Neuronal stem cell (in vitro differentiated cells): ENCODE measurements at regions not wholly inside any gene's neighbourhood (a gene's known extent, or its start where the extent isn't known, plus 50 kb on each side); places are given as distances from the start of the nearest gene placed in this dataset.
A peak's percentile ranks its signal among the peaks of the same experiment; 100 is the strongest.

Experiments
- DNase-seq: peaks from one replicate; pipeline ENCODE4 v3.0.0-alpha.2; 2013; ENCODE audit warnings: low spot score
- H2AFZ ChIP-seq: one replicate; pipeline ENCODE4 v1.6.1; 2013; ENCODE audit warnings: mild to moderate bottlenecking, low read length, inconsistent platforms
- H2AK5ac ChIP-seq: 2 replicates; pipeline ENCODE4 v1.6.1; 2013; ENCODE audit warnings: low read depth, mild to moderate bottlenecking, inconsistent platforms, low read length, moderate library complexity, mixed read lengths
- H2BK120ac ChIP-seq: 2 replicates; pipeline ENCODE4 v1.6.1; 2013; ENCODE audit warnings: low read depth, mild to moderate bottlenecking, inconsistent platforms, low read length, moderate library complexity, mixed read lengths
- H2BK12ac ChIP-seq: one replicate; pipeline ENCODE4 v1.6.1; 2013; ENCODE audit warnings: low read length, inconsistent platforms
- H2BK15ac ChIP-seq: 2 replicates; pipeline ENCODE4 v1.6.1; 2013; ENCODE audit warnings: mild to moderate bottlenecking, low read length, inconsistent platforms, mixed read lengths
- H2BK5ac ChIP-seq: one replicate; pipeline ENCODE4 v1.6.1; 2013; ENCODE audit warnings: inconsistent platforms, mild to moderate bottlenecking, low read length, moderate library complexity
- H3K14ac ChIP-seq: one replicate; pipeline ENCODE4 v1.6.1; 2013; ENCODE audit warnings: low read length, inconsistent platforms
- H3K18ac ChIP-seq: 2 replicates; pipeline ENCODE4 v1.6.1; 2013; ENCODE audit warnings: low read length, inconsistent platforms
- H3K23ac ChIP-seq: 2 replicates; pipeline ENCODE4 v1.6.1; 2013; ENCODE audit warnings: low read depth, mild to moderate bottlenecking, mixed read lengths, low read length, inconsistent platforms; ENCODE audit not compliant: poor library complexity
- H3K27ac ChIP-seq: replicated peaks from 3 replicates; pipeline ENCODE4 v1.5.1; 2013; ENCODE audit warnings: low read length, inconsistent platforms
- H3K27me3 ChIP-seq, 3 experiments: 2 replicates each; pipeline ENCODE4 v1.6.1; 2013; ENCODE audit warnings: low read length in 3 of 3, mild to moderate bottlenecking in 2 of 3, inconsistent platforms in 1 of 3, low read depth in 1 of 3, mixed read lengths in 1 of 3, moderate library complexity in 1 of 3; ENCODE audit not compliant: control insufficient read depth in 3 of 3, insufficient read depth in 3 of 3
- H3K36me3 ChIP-seq, 2 donors: replicated peaks in 1 of 2; 2 replicates each; pipeline ENCODE4 v1.6.1; 2013; ENCODE audit warnings: low read length in 2 of 2; ENCODE audit not compliant: control insufficient read depth in 2 of 2, insufficient read depth in 2 of 2
- H3K4ac ChIP-seq: 2 replicates; pipeline ENCODE4 v1.6.1; 2013; ENCODE audit warnings: inconsistent platforms, mild to moderate bottlenecking, low read length, moderate library complexity
- H3K4me1 ChIP-seq, 2 donors: 1 replicate in 1 of 2; 2 replicates in 1 of 2; pipeline ENCODE4 v1.6.1; 2013; ENCODE audit warnings: low read length in 2 of 2, low read depth in 1 of 2; ENCODE audit not compliant: control insufficient read depth in 2 of 2, insufficient read depth in 1 of 2
- H3K4me2 ChIP-seq: one replicate; pipeline ENCODE4 v1.6.1; 2013; ENCODE audit warnings: mild to moderate bottlenecking, low read length, inconsistent platforms; ENCODE audit not compliant: insufficient read depth, poor library complexity, severe bottlenecking
- H3K4me3 ChIP-seq, 2 donors: 2 replicates each; pipeline ENCODE4 v1.5.1; 2013; ENCODE audit warnings: low read length in 2 of 2, mild to moderate bottlenecking in 2 of 2, inconsistent platforms in 1 of 2, moderate library complexity in 1 of 2
- H3K79me1 ChIP-seq: one replicate; pipeline ENCODE4 v1.6.1; 2013; ENCODE audit warnings: low read depth, mild to moderate bottlenecking, inconsistent platforms, low read length, moderate library complexity
- H3K9ac ChIP-seq: one replicate; pipeline ENCODE4 v1.6.1; 2013; ENCODE audit warnings: mild to moderate bottlenecking, low read depth, low read length, inconsistent platforms; ENCODE audit not compliant: poor library complexity
- H3K9me3 ChIP-seq, 2 donors: replicated peaks in 1 of 2; 2 replicates each; pipeline versions ENCODE3 to v1.6.1; 2013; ENCODE audit warnings: low read length in 2 of 2, mild to moderate bottlenecking in 2 of 2, inconsistent platforms in 1 of 2, low read depth in 1 of 2, mixed read lengths in 1 of 2, moderate library complexity in 1 of 2; ENCODE audit not compliant: control insufficient read depth in 2 of 2, insufficient read depth in 1 of 2
- H4K8ac ChIP-seq: one replicate; pipeline ENCODE4 v1.6.1; 2013; ENCODE audit warnings: low read depth, mild to moderate bottlenecking, inconsistent platforms, low read length, moderate library complexity
- H4K91ac ChIP-seq: one replicate; pipeline ENCODE4 v1.6.1; 2013; ENCODE audit warnings: low read length, low read depth, mild to moderate bottlenecking, inconsistent platforms; ENCODE audit not compliant: poor library complexity
- WGBS, 2 donors: extraction: QIAGEN DNeasy Blood & Tissue Kit; methylation state at CpG; one replicate each; pipeline ENCODE4 v1.1.7; 2013; ENCODE audit warnings: missing lambda C conversion rate in 2 of 2, mixed read lengths in 1 of 2; ENCODE audit not compliant: insufficient read length in 2 of 2, insufficient replicate concordance in 1 of 2; ENCODE audit errors: extremely low coverage in 2 of 2; 5-methylcytosine and 5-hydroxymethylcytosine counted together

GRCh38 chr15:69892351-69892750 lies 205.4 kb downstream of the TLE3 start:
- H2AFZ ChIP-seq: no peak overlapping the region
- H2BK15ac ChIP-seq: no peak overlapping the region
- H2BK5ac ChIP-seq: no peak overlapping the region
- no peaks in the 10 kb centered on the region for H3K79me1 ChIP-seq
- H2BK120ac ChIP-seq: no peak overlapping the region
- no CpG with 5 or more reads among the region's 4 CpGs for WGBS, 2 donors
- H3K4me3 ChIP-seq: no peak overlapping the region
- peaks cover 0 to 61% (median 0%) of the 10 kb centered on the region in 3 experiments for H3K27me3 ChIP-seq
- no peak for DNase-seq
- no peak overlapping the region for H3K23ac ChIP-seq
- H3K18ac ChIP-seq: no peak overlapping the region
- H2AK5ac ChIP-seq: no peak overlapping the region
- no peak overlapping the region for H4K91ac ChIP-seq
- H3K14ac ChIP-seq: no peak overlapping the region
- no peak overlapping the region for H3K9ac ChIP-seq
- no peak overlapping the region for H3K4ac ChIP-seq
- H3K4me2 ChIP-seq: no peak overlapping the region
- H3K9me3 ChIP-seq: peaks cover 0 to 3% of the 10 kb centered on the region in 2 donors
- no peak overlapping the region for H3K27ac ChIP-seq
- H3K4me1 ChIP-seq: peaks cover 0 to 14% of the 10 kb centered on the region in 2 donors
- H4K8ac ChIP-seq: no peak overlapping the region
- H2BK12ac ChIP-seq: no peak overlapping the region
- H3K36me3 ChIP-seq: no peaks in the 10 kb centered on the region

- Histone ChIP-seq H3K9me3 (peaks cover 0 to 3% of the 10 kb centered on the region in 2 donors), H2AK5ac (no peak overlapping the region), H2BK5ac (no peak overlapping the region), H2AFZ (no peak overlapping the region), H3K4me3 (no peak overlapping the region), H4K91ac (no peak overlapping the region), H3K18ac (no peak overlapping the region), H3K4me1 (peaks cover 0 to 14% of the 10 kb centered on the region in 2 donors), H4K8ac (no peak overlapping the region), H3K4ac (no peak overlapping the region), H2BK12ac (no peak overlapping the region), H3K27me3 (peaks cover 0 to 58% (median 0%) of the 10 kb centered on the region in 3 experiments), H3K4me2 (no peak overlapping the region), H3K9ac (no peak overlapping the region), H2BK15ac (no peak overlapping the region), H3K23ac (no peak overlapping the region), H3K14ac (no peak overlapping the region), H3K36me3 (no peaks in the 10 kb centered on the region), H3K79me1 (no peaks in the 10 kb centered on the region), H2BK120ac (no peak overlapping the region), H3K27ac (no peak overlapping the region)
- no peak for DNase-seq
- WGBS, 2 donors: no CpG with 5 or more reads among the region's 2 CpGs
These were observed 204.6 kb downstream of the TLE3 start for GRCh38 chr15:69893086-69893485.

- no peak overlapping the region for H3K4ac ChIP-seq
- no peak overlapping the region for H2BK15ac ChIP-seq
- peaks cover 0 to 3% of the 10 kb centered on the region in 2 donors for H3K9me3 ChIP-seq
- no peaks in the 10 kb centered on the region for H3K79me1 ChIP-seq
- H3K36me3 ChIP-seq: no peaks in the 10 kb centered on the region
- H2AFZ ChIP-seq: no peak overlapping the region
- no peak overlapping the region for H3K27ac ChIP-seq
- H3K14ac ChIP-seq: no peak overlapping the region
- H2BK120ac ChIP-seq: no peak overlapping the region
- peak overlapping the region; percentile 67 for H2AK5ac ChIP-seq
- no peak overlapping the region for H3K4me3 ChIP-seq
- WGBS, 2 donors: no CpG with 5 or more reads among the region's 2 CpGs
- H4K8ac ChIP-seq: no peak overlapping the region
- H2BK5ac ChIP-seq: no peak overlapping the region
- peaks cover 0 to 51% (median 0%) of the 10 kb centered on the region in 3 experiments for H3K27me3 ChIP-seq
- H3K18ac ChIP-seq: peak overlapping the region; percentile 50
- no peak overlapping the region for H4K91ac ChIP-seq
- no peak overlapping the region for H3K4me2 ChIP-seq
- H3K9ac ChIP-seq: no peak overlapping the region
- peaks cover 0 to 14% of the 10 kb centered on the region in 2 donors for H3K4me1 ChIP-seq
- H2BK12ac ChIP-seq: no peak overlapping the region
- no peak overlapping the region for H3K23ac ChIP-seq
- no peak for DNase-seq
These were observed 203.9 kb downstream of the TLE3 start for GRCh38 chr15:69893863-69894262.

GRCh38 chr15:69895202-69895601 lies 202.5 kb downstream of the TLE3 start:
- no peak overlapping the region for H3K18ac ChIP-seq
- no peak overlapping the region for H2BK15ac ChIP-seq
- H3K27ac ChIP-seq: no peak overlapping the region
- H2BK12ac ChIP-seq: no peak overlapping the region
- no peak overlapping the region for H2AFZ ChIP-seq
- peaks cover 0 to 41% (median 0%) of the 10 kb centered on the region in 3 experiments for H3K27me3 ChIP-seq
- H3K9ac ChIP-seq: no peak overlapping the region
- no peaks in the 10 kb centered on the region for H3K9me3 ChIP-seq
- no CpG with 5 or more reads among the region's 2 CpGs for WGBS, 2 donors
- no peak overlapping the region for H3K23ac ChIP-seq
- no peak overlapping the region for H4K91ac ChIP-seq
- no peak overlapping the region for H4K8ac ChIP-seq
- H2BK120ac ChIP-seq: no peak overlapping the region
- H2BK5ac ChIP-seq: no peak overlapping the region
- no peak for DNase-seq
- H2AK5ac ChIP-seq: no peak overlapping the region
- no peak overlapping the region for H3K4me3 ChIP-seq
- no peak overlapping the region for H3K14ac ChIP-seq
- H3K4me2 ChIP-seq: no peak overlapping the region
- no peaks in the 10 kb centered on the region for H3K79me1 ChIP-seq
- H3K36me3 ChIP-seq: no peaks in the 10 kb centered on the region
- H3K4ac ChIP-seq: no peak overlapping the region
- H3K4me1 ChIP-seq: peaks cover 0 to 14% of the 10 kb centered on the region in 2 donors
